OCI-LY3 (cell line): ENCODE measurements at regions not wholly inside any gene's neighbourhood (a gene's known extent, or its start where the extent isn't known, plus 50 kb on each side); places are given as distances from the start of the nearest gene placed in this dataset.

Source experiments
- EZH2phosphoT487 ChIP-seq: fragments of 200-600 bp; shearing (Covaris generic); IDR thresholded peaks from 2 replicates; pipeline ENCODE4 v1.6.1; 2018; ENCODE audit warnings: antibody characterized with exemption, mixed run types, low read depth
- TF ChIP-seq, protein P1 (sequence below): fragments of 200-600, 300-600 bp; sonication (generic); IDR thresholded peaks from 2 replicates; pipeline ENCODE4 v1.5.1; 2014; ENCODE audit warnings: antibody characterized with exemption, low read length, low read depth

- TF ChIP-seq, protein P1, sequence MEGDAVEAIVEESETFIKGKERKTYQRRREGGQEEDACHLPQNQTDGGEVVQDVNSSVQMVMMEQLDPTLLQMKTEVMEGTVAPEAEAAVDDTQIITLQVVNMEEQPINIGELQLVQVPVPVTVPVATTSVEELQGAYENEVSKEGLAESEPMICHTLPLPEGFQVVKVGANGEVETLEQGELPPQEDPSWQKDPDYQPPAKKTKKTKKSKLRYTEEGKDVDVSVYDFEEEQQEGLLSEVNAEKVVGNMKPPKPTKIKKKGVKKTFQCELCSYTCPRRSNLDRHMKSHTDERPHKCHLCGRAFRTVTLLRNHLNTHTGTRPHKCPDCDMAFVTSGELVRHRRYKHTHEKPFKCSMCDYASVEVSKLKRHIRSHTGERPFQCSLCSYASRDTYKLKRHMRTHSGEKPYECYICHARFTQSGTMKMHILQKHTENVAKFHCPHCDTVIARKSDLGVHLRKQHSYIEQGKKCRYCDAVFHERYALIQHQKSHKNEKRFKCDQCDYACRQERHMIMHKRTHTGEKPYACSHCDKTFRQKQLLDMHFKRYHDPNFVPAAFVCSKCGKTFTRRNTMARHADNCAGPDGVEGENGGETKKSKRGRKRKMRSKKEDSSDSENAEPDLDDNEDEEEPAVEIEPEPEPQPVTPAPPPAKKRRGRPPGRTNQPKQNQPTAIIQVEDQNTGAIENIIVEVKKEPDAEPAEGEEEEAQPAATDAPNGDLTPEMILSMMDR: no peak
- no peak for TF ChIP-seq EZH2phosphoT487
Observed at GRCh38 chr9:82791692-82792091, 271.2 kb downstream of the RASEF start.
